Type B pancreatic cell (in vitro differentiated cells): ENCODE measurements at regions not wholly inside any gene's neighbourhood (a gene's known extent, or its start where the extent isn't known, plus 50 kb on each side); places are given as distances from the start of the nearest gene placed in this dataset.

ENCODE experiments used
- DNase-seq: peaks from one replicate; pipeline ENCODE4 v3.0.0; 2021; ENCODE audit warnings: mixed read lengths; ENCODE audit not compliant: unreplicated experiment; ENCODE audit errors: extremely low spot score
- H3K27ac Mint-ChIP-seq: 2 replicates; pipeline ENCODE4 v1.8.0; 2021; ENCODE audit warnings: mild to moderate bottlenecking, mixed read lengths
- H3K27me3 Mint-ChIP-seq: 2 replicates; pipeline ENCODE4 v1.8.0; 2021; ENCODE audit warnings: mixed read lengths
- H3K36me3 Mint-ChIP-seq: 2 replicates; pipeline ENCODE4 v1.8.0; 2021; ENCODE audit warnings: mixed read lengths
- H3K4me1 Mint-ChIP-seq: one replicate; pipeline ENCODE4 v1.8.0; 2021; ENCODE audit warnings: mixed read lengths; ENCODE audit not compliant: unreplicated experiment
- H3K4me3 Mint-ChIP-seq: 2 replicates; pipeline ENCODE4 v1.8.0; 2021; ENCODE audit warnings: mild to moderate bottlenecking, mixed read lengths
- H3K9me3 Mint-ChIP-seq: 2 replicates; pipeline ENCODE4 v1.8.0; 2021; ENCODE audit warnings: mixed read lengths
- CTCF ChIP-seq: fragments of 200-600 bp; sonication (generic); conservative IDR thresholded peaks from 2 replicates; pipeline ENCODE4 v1.5.0; 2021; ENCODE audit warnings: antibody characterized with exemption, mild to moderate bottlenecking

- Mint-ChIP-seq H3K36me3 (peaks cover 2% of the 10 kb centered on the region), H3K9me3 (no peaks in the 10 kb centered on the region), H3K27ac (no peak overlapping the region), H3K4me1 (no peaks in the 10 kb centered on the region), H3K4me3 (no peak overlapping the region), H3K27me3 (peaks cover 56% of the 10 kb centered on the region)
- TF ChIP-seq CTCF: no peak
- no peak for DNase-seq
These were observed 61.9 kb upstream of the FOXF1 start for GRCh38 chr16:86448306-86448890.

- TF ChIP-seq CTCF: no peak
These were observed 60.8 kb upstream of the FOXF1 start for GRCh38 chr16:86449446-86450095.

GRCh38 chr16:86450691-86451090 lies 59.6 kb upstream of the FOXF1 start:
- H3K36me3 Mint-ChIP-seq: no peaks in the 10 kb centered on the region
- no peaks in the 10 kb centered on the region for H3K9me3 Mint-ChIP-seq
- peaks cover 3% of the 10 kb centered on the region for H3K4me1 Mint-ChIP-seq
- no peak overlapping the region for H3K4me3 Mint-ChIP-seq
- no peak overlapping the region for H3K27ac Mint-ChIP-seq
- no peak for DNase-seq
- TF ChIP-seq CTCF: no peak
- peaks cover 67% of the 10 kb centered on the region for H3K27me3 Mint-ChIP-seq

More at GRCh38 chr16:86449446-86450095, 60.8 kb upstream of the FOXF1 start:
- Mint-ChIP-seq H3K4me1 (no peaks in the 10 kb centered on the region), H3K27ac (no peak overlapping the region), H3K27me3 (peaks cover 59% of the 10 kb centered on the region), H3K36me3 (no peaks in the 10 kb centered on the region), H3K9me3 (no peaks in the 10 kb centered on the region), H3K4me3 (no peak overlapping the region)
- no peak for DNase-seq

- H3K36me3 Mint-ChIP-seq: no peaks in the 10 kb centered on the region
- TF ChIP-seq CTCF: no peak
- H3K4me3 Mint-ChIP-seq: no peak overlapping the region
- peaks cover 6% of the 10 kb centered on the region for H3K4me1 Mint-ChIP-seq
- H3K27ac Mint-ChIP-seq: no peak overlapping the region
- peaks cover 78% of the 10 kb centered on the region for H3K27me3 Mint-ChIP-seq
- no peaks in the 10 kb centered on the region for H3K9me3 Mint-ChIP-seq
- no peak for DNase-seq
These were observed 57.9 kb upstream of the FOXF1 start for GRCh38 chr16:86452451-86452850.

GRCh38 chr16:86455116-86455515 lies 55.2 kb upstream of the FOXF1 start:
- peaks cover 12% of the 10 kb centered on the region for H3K4me1 Mint-ChIP-seq
- H3K27me3 Mint-ChIP-seq: peaks cover 88% of the 10 kb centered on the region
- no peak for TF ChIP-seq CTCF
- no peaks in the 10 kb centered on the region for H3K36me3 Mint-ChIP-seq
- no peak overlapping the region for H3K27ac Mint-ChIP-seq
- no peak for DNase-seq
- no peak overlapping the region for H3K4me3 Mint-ChIP-seq
- H3K9me3 Mint-ChIP-seq: no peaks in the 10 kb centered on the region
